Hepatocyte (in vitro differentiated cells): ENCODE measurements at regions not wholly inside any gene's neighbourhood (a gene's known extent, or its start where the extent isn't known, plus 50 kb on each side); places are given as distances from the start of the nearest gene placed in this dataset.

Experiments used
- DNase-seq: peaks from one replicate; pipeline ENCODE4 v3.0.0-alpha.2; 2016; ENCODE audit warnings: low spot score
- H2AFZ ChIP-seq: fragments of 200-600 bp; sonication (generic); 2 replicates; pipeline ENCODE4 v1.6.0; 2016; ENCODE audit warnings: antibody characterized with exemption, mild to moderate bottlenecking
- H3K27ac ChIP-seq: fragments of 200-600 bp; sonication (generic); 2 replicates; pipeline ENCODE4 v1.5.1; 2016; ENCODE audit warnings: mild to moderate bottlenecking
- H3K27me3 ChIP-seq: fragments of 200-600 bp; sonication (generic); 2 replicates; pipeline ENCODE4 v1.6.1; 2016
- H3K36me3 ChIP-seq: fragments of 200-600 bp; sonication (generic); replicated peaks from 2 replicates; pipeline ENCODE4 v1.5.1; 2016; ENCODE audit warnings: low read depth; ENCODE audit not compliant: insufficient read depth
- H3K4me1 ChIP-seq: fragments of 200-600 bp; sonication (generic); 2 replicates; pipeline ENCODE4 v1.5.1; 2016; ENCODE audit warnings: mild to moderate bottlenecking, moderate library complexity; ENCODE audit not compliant: insufficient read depth
- H3K4me2 ChIP-seq: fragments of 200-600 bp; sonication (generic); 2 replicates; pipeline ENCODE4 v1.6.0; 2016
- H3K4me3 ChIP-seq: fragments of 200-600 bp; sonication (generic); 2 replicates; pipeline ENCODE4 v1.5.1; 2016; ENCODE audit warnings: mild to moderate bottlenecking
- H3K79me2 ChIP-seq: fragments of 200-600 bp; sonication (generic); 2 replicates; pipeline ENCODE4 v1.6.0; 2017; ENCODE audit warnings: mild to moderate bottlenecking
- H3K9me2 ChIP-seq: fragments of 200-600 bp; sonication (generic); replicated peaks from 2 replicates; pipeline ENCODE4 v1.6.0; 2017; ENCODE audit warnings: mild to moderate bottlenecking; ENCODE audit not compliant: insufficient read depth
- H3K9me3 ChIP-seq: fragments of 200-600 bp; sonication (generic); 2 replicates; pipeline ENCODE4 v1.5.1; 2016; ENCODE audit warnings: low read depth, mild to moderate bottlenecking
- H4K20me1 ChIP-seq: fragments of 200-600 bp; sonication (generic); 2 replicates; pipeline ENCODE4 v1.6.0; 2016; ENCODE audit warnings: mild to moderate bottlenecking; ENCODE audit not compliant: insufficient read depth, poor library complexity, severe bottlenecking
- EZH2 ChIP-seq: fragments of 200-600 bp; sonication (generic); IDR thresholded peaks from 2 replicates; pipeline ENCODE4 v1.6.1; 2016; ENCODE audit warnings: antibody characterized with exemption, mild to moderate bottlenecking, borderline replicate concordance
- EZH2phosphoT487 ChIP-seq: fragments of 200-600 bp; sonication (generic); IDR thresholded peaks from one replicate; pipeline ENCODE4 v1.6.1; 2018; ENCODE audit warnings: antibody characterized with exemption, mild to moderate bottlenecking, low read depth, moderate library complexity; ENCODE audit not compliant: unreplicated experiment, severe bottlenecking
- WGBS: methylation state at CpG from one replicate; pipeline ENCODE4 v1.1.6; 2016; ENCODE audit warnings: low lambda C conversion rate; ENCODE audit errors: missing lambda C conversion rate; 5-methylcytosine and 5-hydroxymethylcytosine counted together
- TF ChIP-seq, protein P1 (sequence below): fragments of 200-600 bp; sonication (generic); IDR thresholded peaks from 2 replicates; pipeline ENCODE4 v1.5.1; 2016; ENCODE audit warnings: antibody characterized with exemption, mild to moderate bottlenecking; ENCODE audit not compliant: poor library complexity

- H3K4me3 ChIP-seq, result no peak overlapping the region
- H2AFZ ChIP-seq, result no peak overlapping the region
- DNase-seq, result no peak
- H3K27me3 ChIP-seq, result peaks cover 4% of the 10 kb centered on the region
- 92% methylated on average over 3 of the region's 3 CpGs for WGBS
- no peaks in the 10 kb centered on the region for H3K36me3 ChIP-seq
- no peaks in the 10 kb centered on the region for H3K9me2 ChIP-seq
- H4K20me1 ChIP-seq, result no peaks in the 10 kb centered on the region
- no peaks in the 10 kb centered on the region for H3K4me1 ChIP-seq
- H3K79me2 ChIP-seq, result no peaks in the 10 kb centered on the region
- TF ChIP-seq, protein P1, sequence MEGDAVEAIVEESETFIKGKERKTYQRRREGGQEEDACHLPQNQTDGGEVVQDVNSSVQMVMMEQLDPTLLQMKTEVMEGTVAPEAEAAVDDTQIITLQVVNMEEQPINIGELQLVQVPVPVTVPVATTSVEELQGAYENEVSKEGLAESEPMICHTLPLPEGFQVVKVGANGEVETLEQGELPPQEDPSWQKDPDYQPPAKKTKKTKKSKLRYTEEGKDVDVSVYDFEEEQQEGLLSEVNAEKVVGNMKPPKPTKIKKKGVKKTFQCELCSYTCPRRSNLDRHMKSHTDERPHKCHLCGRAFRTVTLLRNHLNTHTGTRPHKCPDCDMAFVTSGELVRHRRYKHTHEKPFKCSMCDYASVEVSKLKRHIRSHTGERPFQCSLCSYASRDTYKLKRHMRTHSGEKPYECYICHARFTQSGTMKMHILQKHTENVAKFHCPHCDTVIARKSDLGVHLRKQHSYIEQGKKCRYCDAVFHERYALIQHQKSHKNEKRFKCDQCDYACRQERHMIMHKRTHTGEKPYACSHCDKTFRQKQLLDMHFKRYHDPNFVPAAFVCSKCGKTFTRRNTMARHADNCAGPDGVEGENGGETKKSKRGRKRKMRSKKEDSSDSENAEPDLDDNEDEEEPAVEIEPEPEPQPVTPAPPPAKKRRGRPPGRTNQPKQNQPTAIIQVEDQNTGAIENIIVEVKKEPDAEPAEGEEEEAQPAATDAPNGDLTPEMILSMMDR, result no peak
- TF ChIP-seq EZH2phosphoT487, result no peak
- TF ChIP-seq EZH2, result no peak
- no peak overlapping the region for H3K4me2 ChIP-seq
- no peak overlapping the region for H3K27ac ChIP-seq
- H3K9me3 ChIP-seq, result no peaks in the 10 kb centered on the region
These were observed 56.1 kb upstream of the CACNA2D3 start for GRCh38 chr3:54066253-54066652.

GRCh38 chr3:54065586-54065985 is 56.8 kb upstream of the CACNA2D3 start:
- H3K4me3 ChIP-seq, result no peak overlapping the region
- H3K79me2 ChIP-seq, result no peaks in the 10 kb centered on the region
- H3K27me3 ChIP-seq, result peaks cover 4% of the 10 kb centered on the region
- H3K4me2 ChIP-seq, result no peak overlapping the region
- H2AFZ ChIP-seq, result no peak overlapping the region
- TF ChIP-seq EZH2 (no peak), EZH2phosphoT487 (no peak)
- TF ChIP-seq, protein P1, result no peak
- no peaks in the 10 kb centered on the region for H3K4me1 ChIP-seq
- no peak overlapping the region for H3K27ac ChIP-seq
- DNase-seq, result no peak
- no peaks in the 10 kb centered on the region for H3K9me3 ChIP-seq
- no peaks in the 10 kb centered on the region for H4K20me1 ChIP-seq
- no peaks in the 10 kb centered on the region for H3K36me3 ChIP-seq
- WGBS, result 80% methylated on average over 4 of the region's 4 CpGs
- H3K9me2 ChIP-seq, result no peaks in the 10 kb centered on the region

DNA sequence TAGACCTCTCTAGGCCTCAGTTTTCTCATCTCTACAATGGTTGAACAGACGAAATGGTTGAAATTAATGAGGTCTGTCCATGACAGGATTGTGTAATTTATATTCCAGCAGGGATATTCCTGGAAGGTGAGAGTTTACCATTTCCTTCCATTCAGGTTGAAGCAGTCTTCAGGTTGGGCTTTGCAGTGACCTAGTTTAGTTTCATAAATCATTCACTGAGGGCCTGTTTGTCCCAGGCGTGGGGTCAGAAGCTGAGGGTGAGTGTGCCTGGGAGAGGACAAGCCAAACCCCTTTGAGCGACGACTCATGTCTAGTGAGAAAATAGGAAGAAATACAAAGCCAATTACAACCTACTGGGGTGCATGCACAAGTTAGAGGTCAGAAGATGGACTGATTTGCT is 57.2 kb upstream of the CACNA2D3 start:
- no peak for DNase-seq
- WGBS, result 52% methylated on average over 4 of the region's 4 CpGs
- H3K4me2 ChIP-seq, result no peak overlapping the region

DNA sequence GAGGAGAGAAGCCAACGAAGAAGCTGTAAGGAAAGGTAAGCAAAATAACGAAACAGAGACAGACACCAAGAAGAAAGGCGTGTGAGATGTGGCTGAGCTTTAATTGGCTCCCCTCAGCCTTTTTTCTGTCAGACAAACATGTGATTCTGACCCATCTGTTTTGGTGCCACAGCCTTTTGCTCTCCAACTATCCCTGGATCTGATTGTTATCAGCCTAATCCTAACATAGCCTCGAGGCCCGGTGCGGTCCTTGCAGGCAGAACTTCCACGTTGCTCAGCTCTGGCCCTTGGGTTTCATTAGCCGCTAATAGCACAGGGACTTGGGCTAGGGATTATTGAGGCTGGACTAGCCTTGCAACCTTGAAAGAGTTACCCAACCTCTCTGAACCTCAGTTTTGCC is 57.9 kb upstream of the CACNA2D3 start:
- 54% methylated on average over 8 of the region's 8 CpGs for WGBS
- no peaks in the 10 kb centered on the region for H3K79me2 ChIP-seq
- TF ChIP-seq EZH2 (no peak), EZH2phosphoT487 (no peak)
- TF ChIP-seq, protein P1, result no peak
- no peaks in the 10 kb centered on the region for H3K9me2 ChIP-seq
- H3K36me3 ChIP-seq, result no peaks in the 10 kb centered on the region
- no peak overlapping the region for H3K4me2 ChIP-seq
- peaks cover 4% of the 10 kb centered on the region for H3K27me3 ChIP-seq
- H3K27ac ChIP-seq, result no peak overlapping the region
- H3K9me3 ChIP-seq, result no peaks in the 10 kb centered on the region
- no peaks in the 10 kb centered on the region for H4K20me1 ChIP-seq
- no peak for DNase-seq
- H3K4me3 ChIP-seq, result no peak overlapping the region
- no peak overlapping the region for H2AFZ ChIP-seq
- H3K4me1 ChIP-seq, result no peaks in the 10 kb centered on the region

More for the DNA sequence above, 57.2 kb upstream of the CACNA2D3 start:
- Histone ChIP-seq H2AFZ (no peak overlapping the region), H3K79me2 (no peaks in the 10 kb centered on the region), H3K9me2 (no peaks in the 10 kb centered on the region), H3K4me3 (no peak overlapping the region), H3K36me3 (no peaks in the 10 kb centered on the region), H3K9me3 (no peaks in the 10 kb centered on the region), H3K27ac (no peak overlapping the region), H3K4me1 (no peaks in the 10 kb centered on the region), H3K27me3 (peaks cover 4% of the 10 kb centered on the region), H4K20me1 (no peaks in the 10 kb centered on the region)
- TF ChIP-seq EZH2, result no peak
